GM18511 (cell line): ENCODE measurements at regions not wholly inside any gene's neighbourhood (a gene's known extent, or its start where the extent isn't known, plus 50 kb on each side); places are given as distances from the start of the nearest gene placed in this dataset.
"Not testable (repeated sequence)": the region's sequence is repeated elsewhere in the genome, so short reads cannot be mapped to it uniquely, and the experiment has no call there.

ENCODE experiments used
- ATAC-seq: cut with Tn5 transposase; IDR thresholded peaks from one replicate; pipeline ENCODE4 v1.9.1; 2021; ENCODE audit warnings: mild to moderate bottlenecking, moderate library complexity; ENCODE audit not compliant: unreplicated experiment

GRCh38 chr14:28294834-28295440 lies 471.6 kb upstream of the FOXG1 start:
- ATAC-seq, result no peak

DNA sequence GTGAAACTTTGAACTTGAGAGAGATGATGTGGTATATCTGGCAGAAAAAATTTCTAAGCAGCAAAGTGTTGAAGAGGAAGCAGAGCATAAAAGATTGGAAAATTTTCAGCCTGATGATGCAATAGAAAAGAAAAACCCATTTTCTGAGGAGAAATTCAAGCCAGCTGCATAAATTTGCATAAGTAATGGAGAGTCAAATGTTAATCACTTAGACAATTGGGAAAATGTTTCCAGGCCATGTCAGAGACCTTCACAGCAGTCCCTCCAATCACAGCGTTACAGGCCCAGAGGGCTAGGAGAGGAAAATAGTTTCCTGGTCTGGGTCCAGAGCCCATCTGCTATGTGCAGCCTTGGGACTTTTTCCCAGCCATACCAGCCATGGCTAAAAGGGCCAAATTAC lies 469.0 kb upstream of the FOXG1 start:
- ATAC-seq, result no peak

GRCh38 chr14:28298156-28298555 lies 468.4 kb upstream of the FOXG1 start:
- ATAC-seq, result no peak

- ATAC-seq, result no peak
These were observed 467.4 kb upstream of the FOXG1 start for GRCh38 chr14:28299227-28299626.

DNA sequence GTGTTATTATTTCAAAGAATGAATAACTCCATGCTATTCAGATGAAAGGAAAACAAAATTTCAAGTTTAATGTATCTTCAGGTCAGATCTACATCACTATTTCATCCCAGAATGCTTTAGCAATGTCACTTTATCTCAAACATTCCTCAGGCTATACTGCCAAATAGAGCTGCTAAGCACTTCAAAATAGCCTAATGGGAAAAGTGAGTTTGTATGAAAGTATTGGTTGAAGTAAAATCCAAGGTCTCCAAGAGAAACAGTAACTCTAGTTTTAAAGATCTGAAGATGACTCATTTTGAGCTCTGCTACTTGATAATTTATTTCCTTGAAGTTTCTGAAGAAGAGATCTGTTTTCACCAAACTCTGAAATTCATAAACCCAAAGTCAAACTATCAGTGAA lies 466.2 kb upstream of the FOXG1 start:
- ATAC-seq, result no peak

DNA sequence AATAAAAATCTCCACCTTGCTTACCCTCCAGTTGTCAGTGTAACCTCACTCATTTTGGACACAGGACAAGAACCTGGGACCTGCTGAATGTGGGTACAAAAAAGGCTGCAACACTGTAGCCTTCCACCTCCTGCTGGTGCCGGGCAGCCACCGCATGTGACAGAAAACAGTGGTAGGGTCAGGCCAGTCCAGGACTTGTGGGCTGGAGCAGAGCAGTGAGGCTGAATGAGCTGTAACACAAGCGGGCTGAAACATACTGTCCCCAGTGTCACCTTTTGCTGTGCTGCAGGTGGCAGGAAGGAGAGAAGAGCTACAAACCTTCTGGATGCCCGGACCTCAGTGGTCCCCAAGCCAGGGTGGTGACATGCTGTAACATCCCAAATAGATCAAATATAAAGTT lies 465.4 kb upstream of the FOXG1 start:
- no peak for ATAC-seq

DNA sequence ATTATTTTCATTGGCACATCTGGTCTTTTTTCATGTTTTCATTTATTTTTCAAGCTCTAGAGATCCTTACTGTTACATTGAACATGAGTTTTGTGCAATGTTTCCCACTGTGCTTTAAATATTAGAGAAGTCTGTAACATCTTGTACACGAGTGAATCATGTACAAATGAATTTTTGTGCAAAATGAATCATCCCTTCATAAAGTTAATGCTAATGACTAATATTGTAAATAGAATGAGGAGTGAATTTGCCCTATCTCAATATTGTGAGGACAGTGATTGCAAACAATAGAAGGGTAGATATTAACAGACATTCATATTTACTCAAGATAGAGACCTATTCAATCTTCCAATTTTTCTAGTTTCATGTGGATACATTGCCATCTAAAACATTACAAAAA lies 463.3 kb upstream of the FOXG1 start:
- no peak for ATAC-seq

- no peak for ATAC-seq
These were observed 460.6 kb upstream of the FOXG1 start for GRCh38 chr14:28305938-28306337.

DNA sequence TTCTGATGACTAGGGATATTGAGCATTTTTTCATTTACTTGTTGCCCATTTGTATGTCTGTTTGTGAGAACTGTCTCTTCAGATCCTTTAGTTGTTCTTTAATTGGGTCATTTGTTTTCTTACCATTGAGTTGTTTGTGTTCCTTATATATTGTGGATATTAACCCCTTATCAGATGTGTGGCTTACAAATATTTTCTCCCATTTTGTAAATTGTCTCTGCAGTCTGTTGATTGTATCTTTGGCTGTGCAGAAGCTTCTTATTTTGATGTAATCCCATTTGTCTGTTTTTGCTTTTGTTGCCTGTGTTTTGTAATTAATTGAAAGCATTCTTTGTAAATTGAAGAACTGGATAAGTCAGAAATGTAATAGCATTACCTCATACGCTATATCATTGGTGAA lies 459.1 kb upstream of the FOXG1 start:
- ATAC-seq, result no peak

GRCh38 chr14:28308734-28309133 lies 457.9 kb upstream of the FOXG1 start:
- ATAC-seq, result no peak

DNA sequence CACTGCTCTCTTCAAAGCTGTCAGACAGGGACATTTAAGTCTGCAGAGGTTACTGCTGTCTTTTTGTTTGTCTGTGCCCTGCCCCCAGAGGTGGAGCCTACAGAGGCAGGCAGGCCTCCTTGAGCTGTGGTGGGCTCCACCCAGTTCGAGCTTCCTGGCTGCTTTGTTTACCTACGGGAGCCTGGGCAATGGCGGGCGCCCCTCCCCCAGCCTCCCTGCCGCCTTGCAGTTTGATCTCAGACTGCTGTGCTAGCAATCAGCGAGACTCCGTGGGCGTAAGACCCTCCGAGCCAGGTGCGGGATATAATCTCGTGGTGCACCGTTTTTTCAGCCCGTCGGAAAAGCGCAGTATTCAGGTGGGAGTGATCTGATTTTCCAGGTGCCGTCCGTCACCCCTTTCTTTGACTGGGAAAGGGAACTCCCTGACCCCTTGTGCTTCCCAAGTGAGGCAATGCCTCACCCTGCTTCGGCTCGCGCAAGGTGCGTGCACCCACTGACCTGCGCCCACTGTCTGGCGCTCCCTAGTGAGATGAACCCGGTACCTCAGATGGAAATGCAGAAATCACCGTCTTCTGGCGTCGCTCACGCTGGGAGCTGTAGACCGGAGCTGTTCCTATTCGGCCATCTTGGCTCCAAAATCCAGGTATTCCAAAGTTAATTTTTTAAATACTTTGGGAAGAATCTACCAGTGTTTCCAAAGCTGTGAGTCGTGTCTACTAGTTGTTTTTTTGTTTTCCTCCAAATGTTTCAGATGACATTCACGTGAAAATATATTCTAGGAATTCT lies 448.5 kb upstream of the FOXG1 start:
- ATAC-seq, result not testable (repeated sequence)

- ATAC-seq, result no peak
These were observed 444.9 kb upstream of the FOXG1 start for GRCh38 chr14:28321475-28322244.

DNA sequence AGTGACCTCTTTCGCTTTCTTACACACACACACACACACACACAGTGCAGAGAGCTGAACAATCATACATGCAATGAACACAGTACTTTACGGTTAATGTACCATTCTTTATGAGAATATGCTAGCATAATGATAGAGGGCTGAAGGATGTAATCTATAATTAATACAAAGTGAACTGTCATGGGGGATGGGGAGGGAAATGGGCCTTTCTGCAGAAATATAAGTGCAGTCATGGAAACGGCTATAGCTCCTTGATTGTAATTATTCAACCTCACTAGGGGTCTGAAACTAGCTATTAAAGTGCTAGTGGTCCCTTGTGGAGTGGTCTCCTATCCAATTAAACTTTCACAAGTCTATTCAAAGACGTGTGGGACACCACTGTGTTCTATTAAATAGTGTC lies 443.2 kb upstream of the FOXG1 start:
- ATAC-seq, result no peak

DNA sequence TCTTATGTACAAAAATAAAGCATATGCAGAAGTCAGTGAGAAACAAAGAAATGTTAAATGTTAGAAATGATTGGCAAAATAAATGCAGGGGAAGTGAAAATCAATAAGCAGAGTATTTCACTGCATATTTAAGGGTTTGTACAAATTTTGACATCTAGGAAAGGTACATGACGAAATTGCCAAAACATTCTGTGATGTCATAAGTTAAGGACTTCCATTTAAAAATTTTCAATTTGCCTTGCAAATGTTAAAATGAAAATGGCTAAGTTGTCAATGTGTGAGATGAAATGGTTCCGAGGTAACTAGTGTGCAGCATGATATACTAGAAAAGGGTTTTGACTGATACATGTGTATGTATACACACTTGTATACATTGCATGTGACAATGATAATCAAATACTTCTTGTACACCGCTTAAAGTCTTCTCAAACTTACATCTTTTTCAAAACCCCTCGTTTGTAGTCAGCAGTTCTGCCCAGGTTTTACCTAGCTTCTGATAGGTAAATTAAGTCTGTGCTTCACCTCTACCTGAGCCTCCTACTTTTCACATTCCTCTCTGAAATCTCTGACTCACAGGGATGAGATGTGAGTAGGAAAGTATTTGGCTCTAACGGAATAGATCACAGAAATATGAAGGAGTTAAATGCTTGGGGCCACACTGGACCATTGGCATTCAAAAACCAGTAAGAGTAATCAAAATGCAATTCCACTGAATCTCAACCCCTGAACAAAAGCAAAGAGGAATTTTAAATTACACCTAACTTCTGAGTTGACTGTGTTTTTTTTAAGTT lies 442.4 kb upstream of the FOXG1 start:
- no peak for ATAC-seq

GRCh38 chr14:28340816-28341215 lies 425.8 kb upstream of the FOXG1 start:
- ATAC-seq, result no peak

DNA sequence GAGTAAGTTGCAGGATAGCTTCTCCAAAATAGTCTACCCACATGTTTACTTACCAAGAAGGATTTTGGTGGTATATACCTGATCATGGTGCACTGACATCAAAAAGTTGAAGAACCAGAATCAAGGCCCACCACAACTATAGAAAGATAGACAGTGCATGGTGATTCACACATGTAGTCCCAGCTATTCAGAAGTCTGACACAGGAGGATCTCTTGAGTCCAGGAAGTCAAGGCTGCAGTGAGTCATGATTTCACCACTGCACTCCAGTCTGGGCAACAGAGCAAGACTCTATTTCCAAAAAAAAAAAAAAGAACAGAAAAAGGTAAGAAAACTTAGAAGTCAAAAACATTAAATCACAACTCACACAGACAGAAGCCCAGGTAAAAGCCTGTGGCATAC lies 422.2 kb upstream of the FOXG1 start:
- no peak for ATAC-seq

GRCh38 chr14:28348797-28349196 lies 417.8 kb upstream of the FOXG1 start:
- ATAC-seq, result no peak

- no peak for ATAC-seq
These were observed 409.8 kb upstream of the FOXG1 start for GRCh38 chr14:28356819-28357218.

GRCh38 chr14:28361486-28361885 lies 405.1 kb upstream of the FOXG1 start:
- ATAC-seq, result no peak

- ATAC-seq, result no peak
These were observed 401.1 kb upstream of the FOXG1 start for GRCh38 chr14:28365510-28365909.

- no peak for ATAC-seq
These were observed 392.9 kb upstream of the FOXG1 start for GRCh38 chr14:28373721-28374120.
